HG02571 (cell line): ENCODE measurements at regions not wholly inside any gene's neighbourhood (a gene's known extent, or its start where the extent isn't known, plus 50 kb on each side); places are given as distances from the start of the nearest gene placed in this dataset.
A peak's percentile ranks its signal among the peaks of the same experiment; 100 is the strongest.

ENCODE experiments used
- ATAC-seq: cut with Tn5 transposase; IDR thresholded peaks from one replicate; pipeline ENCODE4 v1.9.1; 2021; ENCODE audit warnings: mild to moderate bottlenecking, moderate library complexity; ENCODE audit not compliant: unreplicated experiment

GRCh38 chr6:14273191-14273590 is 155.6 kb downstream of the CD83 start:
- ATAC-seq, result no peak

GRCh38 chr6:14274016-14274415 is 156.4 kb downstream of the CD83 start:
- no peak for ATAC-seq

- no peak for ATAC-seq
These were observed 157.2 kb downstream of the CD83 start for GRCh38 chr6:14274546-14275492.

GRCh38 chr6:14275493-14275851 is 157.9 kb downstream of the CD83 start:
- ATAC-seq, result no peak

- ATAC-seq, result no peak
These were observed 158.5 kb downstream of the CD83 start for GRCh38 chr6:14276071-14276470.

GRCh38 chr6:14276667-14277404 is 159.3 kb downstream of the CD83 start:
- ATAC-seq, result peak; percentile 52

- no peak for ATAC-seq
These were observed 159.9 kb downstream of the CD83 start for GRCh38 chr6:14277405-14277930.

GRCh38 chr6:14278006-14278405 is 160.4 kb downstream of the CD83 start:
- no peak for ATAC-seq

GRCh38 chr6:14278446-14278845 is 160.9 kb downstream of the CD83 start:
- ATAC-seq, result no peak

- no peak for ATAC-seq
These were observed 162.5 kb downstream of the CD83 start for GRCh38 chr6:14280006-14280510.

GRCh38 chr6:14280766-14281293 is 163.3 kb downstream of the CD83 start:
- no peak for ATAC-seq

GRCh38 chr6:14281811-14282660 is 164.5 kb downstream of the CD83 start:
- no peak for ATAC-seq

- ATAC-seq, result no peak
These were observed 165.4 kb downstream of the CD83 start for GRCh38 chr6:14282854-14283505.

- no peak for ATAC-seq
These were observed 166.1 kb downstream of the CD83 start for GRCh38 chr6:14283600-14284235.

- ATAC-seq, result no peak
These were observed 167.5 kb downstream of the CD83 start for GRCh38 chr6:14284969-14285590.

GRCh38 chr6:14286144-14286543 is 168.6 kb downstream of the CD83 start:
- ATAC-seq, result no peak

- no peak for ATAC-seq
These were observed 169.3 kb downstream of the CD83 start for GRCh38 chr6:14286634-14287428.

GRCh38 chr6:14287707-14288106 is 170.1 kb downstream of the CD83 start:
- ATAC-seq, result no peak
